Hepatocyte (in vitro differentiated cells): ENCODE measurements at regions not wholly inside any gene's neighbourhood (a gene's known extent, or its start where the extent isn't known, plus 50 kb on each side); places are given as distances from the start of the nearest gene placed in this dataset.
A peak's percentile ranks its signal among the peaks of the same experiment; 100 is the strongest.

Experiments used
- DNase-seq: peaks from one replicate; pipeline ENCODE4 v3.0.0-alpha.2; 2016; ENCODE audit warnings: low spot score
- H2AFZ ChIP-seq: fragments of 200-600 bp; sonication (generic); 2 replicates; pipeline ENCODE4 v1.6.0; 2016; ENCODE audit warnings: antibody characterized with exemption, mild to moderate bottlenecking
- H3K27ac ChIP-seq: fragments of 200-600 bp; sonication (generic); 2 replicates; pipeline ENCODE4 v1.5.1; 2016; ENCODE audit warnings: mild to moderate bottlenecking
- H3K27me3 ChIP-seq: fragments of 200-600 bp; sonication (generic); 2 replicates; pipeline ENCODE4 v1.6.1; 2016
- H3K36me3 ChIP-seq: fragments of 200-600 bp; sonication (generic); replicated peaks from 2 replicates; pipeline ENCODE4 v1.5.1; 2016; ENCODE audit warnings: low read depth; ENCODE audit not compliant: insufficient read depth
- H3K4me1 ChIP-seq: fragments of 200-600 bp; sonication (generic); 2 replicates; pipeline ENCODE4 v1.5.1; 2016; ENCODE audit warnings: mild to moderate bottlenecking, moderate library complexity; ENCODE audit not compliant: insufficient read depth
- H3K4me2 ChIP-seq: fragments of 200-600 bp; sonication (generic); 2 replicates; pipeline ENCODE4 v1.6.0; 2016
- H3K4me3 ChIP-seq: fragments of 200-600 bp; sonication (generic); 2 replicates; pipeline ENCODE4 v1.5.1; 2016; ENCODE audit warnings: mild to moderate bottlenecking
- H3K79me2 ChIP-seq: fragments of 200-600 bp; sonication (generic); 2 replicates; pipeline ENCODE4 v1.6.0; 2017; ENCODE audit warnings: mild to moderate bottlenecking
- H3K9me2 ChIP-seq: fragments of 200-600 bp; sonication (generic); replicated peaks from 2 replicates; pipeline ENCODE4 v1.6.0; 2017; ENCODE audit warnings: mild to moderate bottlenecking; ENCODE audit not compliant: insufficient read depth
- H3K9me3 ChIP-seq: fragments of 200-600 bp; sonication (generic); 2 replicates; pipeline ENCODE4 v1.5.1; 2016; ENCODE audit warnings: low read depth, mild to moderate bottlenecking
- H4K20me1 ChIP-seq: fragments of 200-600 bp; sonication (generic); 2 replicates; pipeline ENCODE4 v1.6.0; 2016; ENCODE audit warnings: mild to moderate bottlenecking; ENCODE audit not compliant: insufficient read depth, poor library complexity, severe bottlenecking
- EZH2 ChIP-seq: fragments of 200-600 bp; sonication (generic); IDR thresholded peaks from 2 replicates; pipeline ENCODE4 v1.6.1; 2016; ENCODE audit warnings: antibody characterized with exemption, mild to moderate bottlenecking, borderline replicate concordance
- EZH2phosphoT487 ChIP-seq: fragments of 200-600 bp; sonication (generic); IDR thresholded peaks from one replicate; pipeline ENCODE4 v1.6.1; 2018; ENCODE audit warnings: antibody characterized with exemption, mild to moderate bottlenecking, low read depth, moderate library complexity; ENCODE audit not compliant: unreplicated experiment, severe bottlenecking
- WGBS: methylation state at CpG from one replicate; pipeline ENCODE4 v1.1.6; 2016; ENCODE audit warnings: low lambda C conversion rate; ENCODE audit errors: missing lambda C conversion rate; 5-methylcytosine and 5-hydroxymethylcytosine counted together
- TF ChIP-seq, protein P1 (sequence below): fragments of 200-600 bp; sonication (generic); IDR thresholded peaks from 2 replicates; pipeline ENCODE4 v1.5.1; 2016; ENCODE audit warnings: antibody characterized with exemption, mild to moderate bottlenecking; ENCODE audit not compliant: poor library complexity

- H3K4me2 ChIP-seq = no peak overlapping the region
- H3K9me3 ChIP-seq = no peaks in the 10 kb centered on the region
- H3K36me3 ChIP-seq = no peaks in the 10 kb centered on the region
- TF ChIP-seq, protein P1, sequence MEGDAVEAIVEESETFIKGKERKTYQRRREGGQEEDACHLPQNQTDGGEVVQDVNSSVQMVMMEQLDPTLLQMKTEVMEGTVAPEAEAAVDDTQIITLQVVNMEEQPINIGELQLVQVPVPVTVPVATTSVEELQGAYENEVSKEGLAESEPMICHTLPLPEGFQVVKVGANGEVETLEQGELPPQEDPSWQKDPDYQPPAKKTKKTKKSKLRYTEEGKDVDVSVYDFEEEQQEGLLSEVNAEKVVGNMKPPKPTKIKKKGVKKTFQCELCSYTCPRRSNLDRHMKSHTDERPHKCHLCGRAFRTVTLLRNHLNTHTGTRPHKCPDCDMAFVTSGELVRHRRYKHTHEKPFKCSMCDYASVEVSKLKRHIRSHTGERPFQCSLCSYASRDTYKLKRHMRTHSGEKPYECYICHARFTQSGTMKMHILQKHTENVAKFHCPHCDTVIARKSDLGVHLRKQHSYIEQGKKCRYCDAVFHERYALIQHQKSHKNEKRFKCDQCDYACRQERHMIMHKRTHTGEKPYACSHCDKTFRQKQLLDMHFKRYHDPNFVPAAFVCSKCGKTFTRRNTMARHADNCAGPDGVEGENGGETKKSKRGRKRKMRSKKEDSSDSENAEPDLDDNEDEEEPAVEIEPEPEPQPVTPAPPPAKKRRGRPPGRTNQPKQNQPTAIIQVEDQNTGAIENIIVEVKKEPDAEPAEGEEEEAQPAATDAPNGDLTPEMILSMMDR = no peak
- no peak for TF ChIP-seq EZH2
- no peak for TF ChIP-seq EZH2phosphoT487
- no peaks in the 10 kb centered on the region for H3K9me2 ChIP-seq
- no peaks in the 10 kb centered on the region for H4K20me1 ChIP-seq
- H3K27me3 ChIP-seq = no peaks in the 10 kb centered on the region
- no peak overlapping the region for H3K4me3 ChIP-seq
- WGBS = 75% methylated on average over 1 of the region's 1 CpG
- H2AFZ ChIP-seq = no peak overlapping the region
- no peaks in the 10 kb centered on the region for H3K4me1 ChIP-seq
- no peaks in the 10 kb centered on the region for H3K79me2 ChIP-seq
- DNase-seq = no peak
- H3K27ac ChIP-seq = no peak overlapping the region
Measured at GRCh38 chr22:34886812-34887211, 179.1 kb upstream of the ISX start.

- no peaks in the 10 kb centered on the region for H4K20me1 ChIP-seq
- H3K36me3 ChIP-seq = no peaks in the 10 kb centered on the region
- H3K27me3 ChIP-seq = no peaks in the 10 kb centered on the region
- H3K79me2 ChIP-seq = no peaks in the 10 kb centered on the region
- no peak overlapping the region for H2AFZ ChIP-seq
- H3K9me3 ChIP-seq = no peaks in the 10 kb centered on the region
- H3K4me2 ChIP-seq = no peak overlapping the region
- no peaks in the 10 kb centered on the region for H3K4me1 ChIP-seq
- 65% methylated on average over 1 of the region's 1 CpG for WGBS
- no peaks in the 10 kb centered on the region for H3K9me2 ChIP-seq
- TF ChIP-seq, protein P1 = no peak
- TF ChIP-seq EZH2phosphoT487 (no peak), EZH2 (no peak)
- H3K4me3 ChIP-seq = no peak overlapping the region
- no peak for DNase-seq
- H3K27ac ChIP-seq = no peak overlapping the region
Measured at GRCh38 chr22:34897126-34897525, 168.8 kb upstream of the ISX start.

DNA sequence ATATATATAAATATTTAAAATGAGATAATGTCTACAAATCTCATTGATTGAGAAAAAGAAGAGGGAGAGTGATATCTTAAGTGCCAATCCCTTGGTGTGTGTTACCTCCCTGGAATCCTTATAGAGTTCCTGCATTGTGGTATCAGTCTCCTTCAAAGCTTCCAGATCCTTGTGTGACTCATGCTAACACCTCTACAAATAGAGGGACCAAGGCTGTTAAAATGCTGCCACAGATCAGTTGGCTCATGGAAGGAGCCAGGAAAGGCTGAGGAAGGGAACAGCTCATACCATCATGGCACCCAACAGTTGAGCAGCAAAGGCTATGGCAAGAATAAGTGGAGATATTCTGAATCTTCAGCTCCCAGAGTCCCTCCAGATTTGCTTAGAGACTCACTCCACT, 163.6 kb upstream of the ISX start:
- H3K4me3 ChIP-seq = no peak overlapping the region
- no peaks in the 10 kb centered on the region for H3K9me3 ChIP-seq
- DNase-seq = no peak
- H3K27me3 ChIP-seq = no peaks in the 10 kb centered on the region
- peak overlapping the region; percentile 13 for H3K4me2 ChIP-seq
- H3K4me1 ChIP-seq = peaks cover 4% of the 10 kb centered on the region
- no peak overlapping the region for H3K27ac ChIP-seq
- H3K9me2 ChIP-seq = no peaks in the 10 kb centered on the region
- H3K36me3 ChIP-seq = no peaks in the 10 kb centered on the region
- no peaks in the 10 kb centered on the region for H3K79me2 ChIP-seq
- TF ChIP-seq EZH2 (no peak), EZH2phosphoT487 (no peak)
- TF ChIP-seq, protein P1 = no peak
- H4K20me1 ChIP-seq = no peaks in the 10 kb centered on the region
- no peak overlapping the region for H2AFZ ChIP-seq

- TF ChIP-seq, protein P1 = no peak
- TF ChIP-seq EZH2phosphoT487 = no peak
- TF ChIP-seq EZH2 = no peak
- WGBS = 91% methylated on average over 4 of the region's 4 CpGs
- no peaks in the 10 kb centered on the region for H3K9me2 ChIP-seq
Measured at GRCh38 chr22:34903416-34903815, 162.5 kb upstream of the ISX start.

More at GRCh38 chr22:34903416-34903815, 162.5 kb upstream of the ISX start:
- no peak overlapping the region for H2AFZ ChIP-seq
- H4K20me1 ChIP-seq = no peaks in the 10 kb centered on the region
- no peak overlapping the region for H3K4me2 ChIP-seq
- H3K4me3 ChIP-seq = no peak overlapping the region
- H3K27ac ChIP-seq = no peak overlapping the region
- H3K27me3 ChIP-seq = no peaks in the 10 kb centered on the region
- H3K79me2 ChIP-seq = no peaks in the 10 kb centered on the region
- no peak for DNase-seq
- no peaks in the 10 kb centered on the region for H3K9me3 ChIP-seq
- no peaks in the 10 kb centered on the region for H3K36me3 ChIP-seq
- H3K4me1 ChIP-seq = peaks cover 4% of the 10 kb centered on the region
